Psoas muscle (tissue), 7 donors: ENCODE measurements at regions not wholly inside any gene's neighbourhood (a gene's known extent, or its start where the extent isn't known, plus 50 kb on each side); places are given as distances from the start of the nearest gene placed in this dataset.

Experiments
- ATAC-seq, 4 donors: fragments of 200-7000 bp; cut with Tn5 transposase; one replicate each; pipeline ENCODE4 v1.9.1; 2020; ENCODE audit warnings: moderate library complexity in 3 of 4, mild to moderate bottlenecking in 2 of 4
- DNase-seq, 2 donors: peaks; one replicate each; pipeline ENCODE4 v3.0.0-alpha.2; 2020
- H3K27ac ChIP-seq: fragments of 200-600 bp; one replicate; pipeline ENCODE4 v1.8.0; 2022
- H3K27me3 ChIP-seq, 3 donors: fragments of 200-600 bp in 1 of 3; one replicate each; pipeline versions ENCODE4 v1.6.1 to v1.8.0; 2013 to 2022; ENCODE audit warnings: low read length in 2 of 3, mild to moderate bottlenecking in 2 of 3, moderate library complexity in 1 of 3; ENCODE audit not compliant: insufficient read depth in 3 of 3
- H3K36me3 ChIP-seq, 2 donors: fragments of 200-600 bp in 1 of 2; one replicate each; pipeline versions ENCODE4 v1.6.1 to v1.8.0; 2013 to 2022; ENCODE audit warnings: low read depth in 1 of 2, mild to moderate bottlenecking in 1 of 2, moderate library complexity in 1 of 2; ENCODE audit not compliant: insufficient read depth in 1 of 2
- H3K4me1 ChIP-seq: fragments of 200-600 bp; one replicate; pipeline ENCODE4 v1.8.0; 2022
- H3K4me3 ChIP-seq: fragments of 200-600 bp; one replicate; pipeline ENCODE4 v1.8.0; 2022; ENCODE audit warnings: mild to moderate bottlenecking
- H3K9me3 ChIP-seq: fragments of 200-600 bp; one replicate; pipeline ENCODE4 v1.8.0; 2022
- CTCF ChIP-seq: fragments of 200-600 bp; IDR thresholded peaks from one replicate; pipeline ENCODE4 v1.8.0; 2022; ENCODE audit warnings: antibody characterized with exemption
- WGBS, 3 donors: extraction: QIAGEN DNeasy Blood & Tissue Kit; methylation state at CpG; one replicate each; pipeline versions ENCODE4 v1.1.6 to v1.1.7; 2013; 5-methylcytosine and 5-hydroxymethylcytosine counted together
- intact Hi-C, 2 donors: fragments of 100-400 bp; cut with DNase I; formaldehyde crosslinking; loops; one replicate each; pipeline versions ENCODE4 v1.11.0 to v1.14.2; 2022
- donor health status: healthy with polysubstance abuse.
- donor health status: DM: no; HTN: no; CAD: no; lungs with moderate emphysema.
- donor health status: Bipolar disorder and iron deficiency.
- donor health status: healthy.
- donor health status: DM: yes; HTN: yes; CAD: no.
- donor health status: DM: no; HTN: no; CAD: no.
- donor health status: DM: yes; HTN: yes; CAD: no.

- no peak overlapping the region for H3K4me3 ChIP-seq
- ATAC-seq (peak in 2 of 4 donors; percentile 47 to 51), DNase-seq (no peak)
- H3K36me3 ChIP-seq: peaks cover 0 to 2% of the 10 kb centered on the region in 2 donors
- TF ChIP-seq CTCF: no peak
- H3K9me3 ChIP-seq: no peaks in the 10 kb centered on the region
- no peak overlapping the region for H3K27ac ChIP-seq
- no peaks in the 10 kb centered on the region for H3K27me3 ChIP-seq
- WGBS, 3 donors: 76 to 91% (median 77%) methylated on average over 8 of the region's 8 CpGs
- intact Hi-C loops: no loop called here
- no peaks in the 10 kb centered on the region for H3K4me1 ChIP-seq
Observed at GRCh38 chr15:62591842-62592838, 427.1 kb upstream of the C2CD4B start.

- no peaks in the 10 kb centered on the region for H3K4me1 ChIP-seq
Observed at GRCh38 chr15:62592920-62593319, 427.8 kb upstream of the C2CD4B start.

GRCh38 chr15:62593681-62594399 is 428.8 kb upstream of the C2CD4B start:
- no peak overlapping the region for H3K4me3 ChIP-seq
- ATAC-seq (no peak), DNase-seq (no peak)
- TF ChIP-seq CTCF: no peak
- no peaks in the 10 kb centered on the region for H3K9me3 ChIP-seq
- H3K36me3 ChIP-seq: peaks cover 0 to 2% of the 10 kb centered on the region in 2 donors
- H3K4me1 ChIP-seq: no peaks in the 10 kb centered on the region
- H3K27me3 ChIP-seq: no peaks in the 10 kb centered on the region
- intact Hi-C loops: no loop called here
- 75 to 84% (median 77%) methylated on average over 4 of the region's 4 CpGs for WGBS, 3 donors
- H3K27ac ChIP-seq: no peak overlapping the region

More at GRCh38 chr15:62592920-62593319, 427.8 kb upstream of the C2CD4B start:
- 52 to 67% (median 64%) methylated on average over 1 of the region's 1 CpG for WGBS, 3 donors
- Histone ChIP-seq H3K27me3 (no peaks in the 10 kb centered on the region), H3K27ac (no peak overlapping the region), H3K36me3 (peaks cover 0 to 2% of the 10 kb centered on the region in 2 donors), H3K9me3 (no peaks in the 10 kb centered on the region), H3K4me3 (no peak overlapping the region)
- no peak for TF ChIP-seq CTCF
- no peak for DNase-seq
- ATAC-seq: no peak
- intact Hi-C loops: no loop called here

GRCh38 chr15:62598217-62598616 is 433.1 kb upstream of the C2CD4B start:
- DNase-seq: no peak
- 83 to 93% (median 84%) methylated on average over 9 of the region's 9 CpGs for WGBS, 3 donors
- Histone ChIP-seq H3K36me3 (no peaks in the 10 kb centered on the region), H3K9me3 (no peaks in the 10 kb centered on the region), H3K27ac (no peak overlapping the region), H3K27me3 (no peaks in the 10 kb centered on the region), H3K4me3 (no peak overlapping the region), H3K4me1 (peaks cover 15% of the 10 kb centered on the region)
- ATAC-seq: no peak
- intact Hi-C loops: no loop called here
- TF ChIP-seq CTCF: no peak
